GM18868 (cell line): ENCODE measurements at regions not wholly inside any gene's neighbourhood (a gene's known extent, or its start where the extent isn't known, plus 50 kb on each side); places are given as distances from the start of the nearest gene placed in this dataset.
"Not testable (repeated sequence)": the region's sequence is repeated elsewhere in the genome, so short reads cannot be mapped to it uniquely, and the experiment has no call there.

Experiments used
- ATAC-seq: cut with Tn5 transposase; IDR thresholded peaks from one replicate; pipeline ENCODE4 v1.9.1; 2021; ENCODE audit warnings: mild to moderate bottlenecking, moderate library complexity; ENCODE audit not compliant: unreplicated experiment

DNA sequence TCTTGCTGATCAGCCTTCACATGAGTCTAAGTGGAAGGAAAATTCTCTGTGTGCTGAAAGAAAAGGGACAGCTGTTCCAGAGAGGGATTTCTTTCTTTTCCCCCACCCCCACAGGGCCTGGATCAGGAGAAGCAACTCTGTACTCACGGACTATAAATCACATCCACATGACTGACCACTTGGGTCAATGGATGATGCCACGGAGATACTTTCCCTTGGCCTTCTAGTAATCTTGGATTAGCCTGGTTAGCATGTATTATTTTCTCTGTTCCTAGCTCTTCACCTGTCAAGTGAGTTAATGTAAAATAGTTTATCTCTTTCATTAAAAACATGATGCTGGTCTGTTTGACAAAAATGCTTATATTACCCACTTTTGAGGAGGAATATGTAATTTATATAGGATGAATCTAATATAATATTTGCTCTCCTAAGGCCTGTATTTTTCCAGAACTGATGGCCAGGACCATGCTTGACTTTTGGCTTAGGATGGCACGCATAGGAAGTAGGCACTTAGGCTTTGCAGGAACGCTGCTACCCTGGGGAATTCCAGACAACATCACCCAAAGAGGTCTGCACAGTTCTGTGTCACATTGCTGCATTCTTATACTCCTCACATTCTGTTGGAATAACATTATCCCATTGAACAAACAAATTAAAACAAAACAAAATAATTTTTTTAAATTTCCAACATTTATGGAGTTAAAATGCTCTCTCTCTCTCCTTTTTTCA is 892.1 kb downstream of the TLE1 start:
- ATAC-seq, result no peak

- no peak for ATAC-seq
Observed at GRCh38 chr9:80796632-80797031, 892.7 kb downstream of the TLE1 start.

- ATAC-seq, result peak; percentile 53
Observed at GRCh38 chr9:80794197-80794596, 895.1 kb downstream of the TLE1 start.

GRCh38 chr9:80793706-80794105 is 895.6 kb downstream of the TLE1 start:
- no peak for ATAC-seq

- ATAC-seq, result no peak
Observed at GRCh38 chr9:80792726-80793125, 896.6 kb downstream of the TLE1 start.

GRCh38 chr9:80791836-80792235 is 897.5 kb downstream of the TLE1 start:
- no peak for ATAC-seq

DNA sequence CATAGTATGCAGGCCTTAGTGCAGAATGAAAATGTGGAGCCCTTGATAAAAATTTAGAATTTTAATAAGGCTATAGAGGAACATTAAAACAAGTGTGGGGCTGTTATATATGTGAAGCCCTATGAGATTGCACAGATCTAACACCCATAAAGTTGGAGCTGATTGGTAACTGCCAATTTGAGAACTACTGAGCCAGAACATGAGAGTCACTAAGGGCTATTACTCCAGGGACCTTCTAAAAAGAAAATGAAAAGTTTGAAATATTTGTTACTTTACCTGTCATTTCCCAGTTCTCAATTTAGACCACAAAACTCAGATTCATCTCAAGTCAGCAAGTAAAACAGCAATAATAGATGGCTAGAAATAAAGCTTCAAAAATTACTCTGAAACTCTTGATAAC is 898.6 kb downstream of the TLE1 start:
- peak; percentile 43 for ATAC-seq

DNA sequence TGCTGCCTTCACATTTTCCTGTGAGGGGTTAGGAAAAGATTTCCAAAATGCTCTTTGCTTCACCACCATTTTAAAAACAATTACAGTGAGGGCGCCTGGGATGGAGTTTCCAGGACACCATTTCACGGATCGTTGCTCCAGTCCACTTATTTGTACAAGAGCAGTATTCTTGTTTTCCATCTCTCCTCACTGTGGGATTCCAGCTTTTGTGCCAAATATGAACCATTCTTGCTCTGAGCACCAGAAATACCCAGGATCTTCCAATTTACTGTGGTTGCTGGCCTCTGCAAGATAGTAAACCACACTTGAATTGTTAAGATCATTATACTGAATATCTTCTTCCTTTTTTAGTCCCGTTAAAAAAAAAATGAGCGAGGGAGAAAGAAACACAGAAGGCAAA is 899.5 kb downstream of the TLE1 start:
- no peak for ATAC-seq

GRCh38 chr9:80787636-80788035 is 901.7 kb downstream of the TLE1 start:
- ATAC-seq, result no peak

- no peak for ATAC-seq
Observed at GRCh38 chr9:80784647-80785046, 904.7 kb downstream of the TLE1 start.

- ATAC-seq, result no peak
Observed at GRCh38 chr9:80775971-80776370, 913.4 kb downstream of the TLE1 start.

DNA sequence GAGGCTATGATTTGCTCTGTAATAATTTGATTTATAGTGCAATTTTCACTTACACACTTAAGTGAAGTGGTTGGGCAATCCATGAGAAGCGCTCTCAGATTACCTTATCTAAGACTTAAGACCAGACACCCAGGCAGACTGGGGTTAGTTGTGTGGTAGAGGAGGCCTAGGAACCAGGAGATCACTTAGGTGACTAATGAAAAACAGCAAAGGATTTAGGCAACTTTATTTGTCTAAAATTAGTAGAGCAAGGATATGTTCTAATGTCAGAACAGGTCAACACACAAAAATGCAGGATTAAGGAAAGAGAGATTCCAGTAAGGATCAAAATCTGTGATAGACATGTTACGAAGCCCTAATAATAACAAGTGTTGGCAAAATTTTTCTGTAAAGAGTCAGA is 913.8 kb downstream of the TLE1 start:
- no peak for ATAC-seq

- ATAC-seq, result peak; percentile 34
Observed at GRCh38 chr9:80771555-80772347, 917.6 kb downstream of the TLE1 start.

GRCh38 chr9:80763536-80763935 is 925.8 kb downstream of the TLE1 start:
- ATAC-seq, result no peak

- no peak for ATAC-seq
Observed at GRCh38 chr9:80755586-80755985, 933.8 kb downstream of the TLE1 start.

DNA sequence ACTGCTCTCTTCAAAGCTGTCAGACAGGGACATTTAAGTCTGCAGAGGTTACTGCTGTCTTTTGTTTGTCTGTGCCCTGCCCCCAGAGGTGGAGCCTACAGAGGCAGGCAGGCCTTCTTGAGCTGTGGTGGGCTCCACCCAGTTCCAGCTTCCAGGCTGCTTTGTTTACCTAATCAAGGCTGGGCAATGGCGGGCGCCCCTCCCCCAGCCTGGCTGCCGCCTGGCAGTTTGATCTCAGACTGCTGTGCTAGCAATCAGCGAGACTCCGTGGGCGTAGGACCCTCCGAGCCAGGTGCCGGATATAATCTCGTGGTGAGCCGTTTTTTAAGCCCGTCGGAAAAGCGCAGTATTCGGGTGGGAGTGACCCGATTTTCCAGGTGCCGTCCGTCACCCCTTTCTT is 942.3 kb downstream of the TLE1 start:
- not testable (repeated sequence) for ATAC-seq

GRCh38 chr9:80732506-80732905 is 956.8 kb downstream of the TLE1 start:
- ATAC-seq, result no peak

DNA sequence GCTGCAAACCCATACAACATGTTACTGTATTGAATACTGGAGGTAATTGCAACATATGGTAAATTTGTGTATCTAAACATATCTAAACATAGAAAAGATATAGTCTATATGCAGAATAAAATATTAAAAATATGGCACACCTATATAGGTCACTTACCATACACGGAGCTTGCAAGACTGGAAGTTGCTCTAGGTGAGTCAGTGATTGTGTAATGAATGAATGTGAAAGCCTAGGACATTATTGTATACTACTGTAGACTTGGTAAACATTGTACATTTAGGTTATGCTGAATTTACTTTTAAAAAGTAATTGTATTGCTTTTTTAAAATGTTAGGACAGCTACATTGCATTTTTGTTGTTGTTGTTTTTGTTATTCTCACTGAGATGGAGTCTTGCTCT is 968.8 kb downstream of the TLE1 start:
- ATAC-seq, result no peak

DNA sequence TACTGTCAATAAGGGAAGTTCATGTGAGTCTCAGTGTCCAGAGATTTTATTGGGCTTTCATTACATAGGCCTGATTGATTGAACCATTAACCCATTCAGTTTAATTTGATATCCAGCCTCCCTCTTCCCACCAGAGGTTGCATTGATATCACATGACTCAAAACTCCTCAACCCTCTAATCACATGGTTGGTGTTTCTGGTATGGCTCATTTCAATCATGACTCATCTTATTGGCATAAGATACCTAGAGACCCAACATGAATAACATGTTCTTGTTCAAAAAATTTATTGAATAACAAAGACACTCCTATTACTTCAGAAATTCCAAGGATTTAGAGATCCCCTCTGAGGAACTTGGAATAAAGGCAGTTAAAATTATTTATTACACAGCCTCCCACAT is 982.2 kb downstream of the TLE1 start:
- ATAC-seq, result no peak

- no peak for ATAC-seq
Observed at GRCh38 chr9:80701061-80701460, 988.3 kb downstream of the TLE1 start.

- ATAC-seq, result no peak
Observed at GRCh38 chr9:80699511-80699998, 989.8 kb downstream of the TLE1 start.

- no peak for ATAC-seq
Observed at GRCh38 chr9:80698725-80699410, 990.5 kb downstream of the TLE1 start.
